OCI-LY7 (cell line): ENCODE measurements at regions not wholly inside any gene's neighbourhood (a gene's known extent, or its start where the extent isn't known, plus 50 kb on each side); places are given as distances from the start of the nearest gene placed in this dataset.

ENCODE experiments used
- BruUV-seq: library from RNA; stranded (reverse); fragments of 400-500 nt; replicated peaks from 2 replicates; lab custom pipeline; 2021; lab: Mats Ljungman, UMichigan
- CTCF ChIA-PET: fragments of 300-600 bp; sonication (Branson Sonifier 250); formaldehyde crosslinking; loops from one replicate; lab custom pipeline; 2022; ENCODE audit warnings: antibody characterized with exemption; ENCODE audit not compliant: unreplicated experiment; lab: Charles Lee
- POLR2A ChIA-PET: fragments of 300-600 bp; sonication (Branson Sonifier 250); formaldehyde crosslinking; loops from one replicate; lab custom pipeline; 2022; ENCODE audit warnings: antibody characterized with exemption; lab: Charles Lee
- DNase-seq: peaks from one replicate; pipeline ENCODE4 v3.0.0-alpha.2; 2015; ENCODE audit warnings: low spot score
- H2AFZ ChIP-seq: fragments of 200-600 bp; sonication (generic), shearing (Covaris generic); 2 replicates; pipeline ENCODE4 v1.6.1; 2014; ENCODE audit warnings: mild to moderate bottlenecking, antibody characterized with exemption, low read length, moderate library complexity
- H3K27ac ChIP-seq: fragments of 200-600 bp; sonication (generic); 2 replicates; pipeline ENCODE4 v1.5.1; 2014; ENCODE audit warnings: mixed run types, low read depth, mild to moderate bottlenecking, moderate library complexity, low read length, inconsistent platforms; ENCODE audit not compliant: poor library complexity, severe bottlenecking
- H3K36me3 ChIP-seq: fragments of 200-600 bp; sonication (generic); 2 replicates; pipeline ENCODE4 v1.6.1; 2014; ENCODE audit warnings: mild to moderate bottlenecking, antibody characterized with exemption, low read length, moderate library complexity, mixed read lengths; ENCODE audit not compliant: insufficient read depth
- H3K4me1 ChIP-seq: fragments of 200-600 bp; sonication (generic); 2 replicates; pipeline ENCODE4 v1.5.1; 2014; ENCODE audit warnings: mild to moderate bottlenecking, low read length; ENCODE audit not compliant: insufficient read depth, poor library complexity, severe bottlenecking
- H3K4me2 ChIP-seq: fragments of 200-600 bp; sonication (generic); 2 replicates; pipeline ENCODE4 v1.6.1; 2014; ENCODE audit warnings: mild to moderate bottlenecking, low read length
- H3K4me3 ChIP-seq: fragments of 200-600 bp; sonication (generic); 2 replicates; pipeline ENCODE4 v1.5.1; 2014; ENCODE audit warnings: mild to moderate bottlenecking, low read depth, low read length; ENCODE audit not compliant: poor library complexity, severe bottlenecking
- H3K79me2 ChIP-seq: fragments of 200-600 bp; sonication (generic); 2 replicates; pipeline ENCODE4 v1.6.1; 2016; ENCODE audit warnings: low read depth, mild to moderate bottlenecking, low read length, moderate library complexity, mixed read lengths; ENCODE audit not compliant: insufficient read depth
- H3K9me2 ChIP-seq: fragments of 200-600 bp; sonication (generic); 2 replicates; pipeline ENCODE4 v1.6.1; 2016; ENCODE audit warnings: mild to moderate bottlenecking, low read length, mixed read lengths; ENCODE audit not compliant: insufficient read depth
- H3K9me3 ChIP-seq: fragments of 200-600 bp; sonication (generic); 2 replicates; pipeline ENCODE4 v1.6.1; 2014; ENCODE audit warnings: mild to moderate bottlenecking, mixed run types, low read length, mixed read lengths
- H4K20me1 ChIP-seq: fragments of 200-600 bp; sonication (generic); 2 replicates; pipeline ENCODE4 v1.6.1; 2014; ENCODE audit warnings: mild to moderate bottlenecking, antibody characterized with exemption, low read length, moderate library complexity, mixed read lengths; ENCODE audit not compliant: insufficient read depth
- CTCF ChIP-seq: fragments of 200-600 bp; sonication (generic); conservative IDR thresholded peaks from 2 replicates; pipeline ENCODE4 v1.5.1; 2014; ENCODE audit warnings: mild to moderate bottlenecking, antibody characterized with exemption, low read length, moderate library complexity, mixed read lengths
- EZH2phosphoT487 ChIP-seq: fragments of 200-600 bp; sonication (generic); IDR thresholded peaks from 2 replicates; pipeline ENCODE4 v1.6.1; 2018; ENCODE audit warnings: low read depth, borderline replicate concordance, mild to moderate bottlenecking, mixed run types, antibody characterized with exemption, low read length, moderate library complexity, mixed read lengths
- intact Hi-C: fragments of 100-400 bp; cut with micrococcal nuclease; formaldehyde crosslinking; loops from one replicate; pipeline ENCODE4 v1.10.0; 2022; ENCODE audit not compliant: unreplicated experiment

GRCh38 chr5:173808079-173808808 is 79.9 kb upstream of the CPEB4 start:
- ChIA-PET POLR2A (interaction anchor here (0.7 kb wide), 1 partner anchor 83 kb away, joined by 3 read pairs; no protein-coding TSS in a partner anchor), CTCF (interaction anchor here (0.5 to 0.6 kb wide), 2 partner anchors 15 to 137 kb away, joined by 3 read pairs; no protein-coding TSS in a partner anchor)
- H3K9me2 ChIP-seq = no peaks in the 10 kb centered on the region
- no peaks in the 10 kb centered on the region for H4K20me1 ChIP-seq
- peaks cover 7% of the 10 kb centered on the region for H3K4me1 ChIP-seq
- H3K27ac ChIP-seq = no peak overlapping the region
- no peak overlapping the region for H3K4me2 ChIP-seq
- no peaks in the 10 kb centered on the region for H3K79me2 ChIP-seq
- no peak overlapping the region for H3K4me3 ChIP-seq
- DNase-seq = no peak
- H3K36me3 ChIP-seq = no peaks in the 10 kb centered on the region; the same call in 1 of the 2 replicates
- peaks cover 14% of the 10 kb centered on the region; the same call in 1 of the 2 replicates for H3K9me3 ChIP-seq
- H2AFZ ChIP-seq = no peak overlapping the region
- intact Hi-C loops = no loop called here
- no TSS peak for BruUV-seq
- TF ChIP-seq CTCF = no peak
- TF ChIP-seq EZH2phosphoT487 = no peak

DNA sequence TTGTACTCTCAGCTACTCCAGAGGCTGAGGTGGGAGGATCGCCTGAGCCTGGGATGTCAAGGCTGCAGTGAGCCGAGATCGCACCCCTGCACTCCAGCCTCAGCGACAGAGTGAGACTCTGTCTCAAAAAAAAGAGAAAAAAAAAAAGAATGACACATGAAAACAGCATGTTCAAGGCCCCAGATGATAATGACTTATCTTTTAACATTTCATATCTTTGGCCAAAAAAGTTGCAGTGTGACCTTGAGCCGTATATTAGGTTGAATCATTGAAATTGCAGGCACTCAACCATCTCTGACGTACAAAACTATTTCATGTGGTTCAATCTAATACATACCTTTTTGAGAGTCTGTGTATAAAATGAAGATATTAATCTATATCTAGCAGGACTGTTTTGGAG is 79.1 kb upstream of the CPEB4 start:
- H3K9me2 ChIP-seq = no peaks in the 10 kb centered on the region
- H2AFZ ChIP-seq = no peak overlapping the region
- no TSS peak for BruUV-seq

More for the DNA sequence above, 79.1 kb upstream of the CPEB4 start:
- Histone ChIP-seq H3K4me2 (no peak overlapping the region), H3K4me3 (no peak overlapping the region), H3K79me2 (no peaks in the 10 kb centered on the region), H3K9me3 (peaks cover 14% of the 10 kb centered on the region; the same call in 1 of the 2 replicates), H3K27ac (no peak overlapping the region), H4K20me1 (no peaks in the 10 kb centered on the region), H3K36me3 (no peaks in the 10 kb centered on the region; the same call in 1 of the 2 replicates), H3K4me1 (peaks cover 14% of the 10 kb centered on the region)
- intact Hi-C loops = no loop called here
- ChIA-PET CTCF (no interaction called here), POLR2A (interaction anchor here (0.7 to 1.6 kb wide), 7 partner anchors 10 to 33 kb away, joined by 5 to 9 read pairs (median 6); no protein-coding TSS in a partner anchor)
- TF ChIP-seq CTCF = no peak
- TF ChIP-seq EZH2phosphoT487 = no peak
- no peak for DNase-seq
